ENCODE measurements at regions not wholly inside any gene's neighbourhood (a gene's known extent, or its start where the extent isn't known, plus 50 kb on each side); places are given as distances from the start of the nearest gene placed in this dataset.

GRCh38 chr16:74169687-74170376, 126.8 kb upstream of the PSMD7 start:
- DNase-seq (ENCODE audit: low spot score): no peak

- no peak for DNase-seq (ENCODE audit: low spot score)
Measured at GRCh38 chr16:74169066-74169465, 127.5 kb upstream of the PSMD7 start.

- no peak for DNase-seq (ENCODE audit: low spot score)
Measured at GRCh38 chr16:74168445-74168844, 128.2 kb upstream of the PSMD7 start.

GRCh38 chr16:74166456-74166855, 130.2 kb upstream of the PSMD7 start:
- DNase-seq (ENCODE audit: low spot score): no peak

GRCh38 chr16:74165566-74166080, 131.0 kb upstream of the PSMD7 start:
- no peak for DNase-seq (ENCODE audit: low spot score)

- DNase-seq (ENCODE audit: low spot score): no peak
Measured at GRCh38 chr16:74160759-74161158, 135.9 kb upstream of the PSMD7 start.

GRCh38 chr16:74153773-74154172, 142.8 kb upstream of the PSMD7 start:
- no peak for DNase-seq (ENCODE audit: low spot score)

GRCh38 chr16:74146643-74147042, 150.0 kb upstream of the PSMD7 start:
- no peak for DNase-seq (ENCODE audit: low spot score)

GRCh38 chr16:74143171-74143570, 153.4 kb upstream of the PSMD7 start:
- DNase-seq (ENCODE audit: low spot score): no peak

GRCh38 chr16:74141015-74141414, 155.6 kb upstream of the PSMD7 start:
- no peak for DNase-seq (ENCODE audit: low spot score)

- no peak for DNase-seq (ENCODE audit: low spot score)
Measured at GRCh38 chr16:74140557-74140956, 156.1 kb upstream of the PSMD7 start.

GRCh38 chr16:74123826-74124225, 172.8 kb upstream of the PSMD7 start:
- no peak for DNase-seq (ENCODE audit: low spot score)

- DNase-seq (ENCODE audit: low spot score): no peak
Measured at GRCh38 chr16:74123195-74123594, 173.4 kb upstream of the PSMD7 start.

- no peak for DNase-seq (ENCODE audit: low spot score)
Measured at GRCh38 chr16:74117798-74118197, 178.8 kb upstream of the PSMD7 start.

GRCh38 chr16:74113545-74113944, 183.1 kb upstream of the PSMD7 start:
- no peak for DNase-seq (ENCODE audit: low spot score)

- no peak for DNase-seq (ENCODE audit: low spot score)
Measured at GRCh38 chr16:74111456-74111982, 185.1 kb upstream of the PSMD7 start.

- peak; percentile 29 for DNase-seq (ENCODE audit: low spot score)
Measured at GRCh38 chr16:74107795-74108610, 188.6 kb upstream of the PSMD7 start.

GRCh38 chr16:74104022-74104421, 192.6 kb upstream of the PSMD7 start:
- no peak for DNase-seq (ENCODE audit: low spot score)

- DNase-seq (ENCODE audit: low spot score): no peak
Measured at GRCh38 chr16:74101379-74102137, 195.1 kb upstream of the PSMD7 start.

GRCh38 chr16:74100395-74101326, 196.0 kb upstream of the PSMD7 start:
- DNase-seq (ENCODE audit: low spot score): no peak

GRCh38 chr16:74099530-74099929, 197.1 kb upstream of the PSMD7 start:
- no peak for DNase-seq (ENCODE audit: low spot score)
